ENCODE measurements at regions not wholly inside any gene's neighbourhood (a gene's known extent, or its start where the extent isn't known, plus 50 kb on each side); places are given as distances from the start of the nearest gene placed in this dataset.

DNA sequence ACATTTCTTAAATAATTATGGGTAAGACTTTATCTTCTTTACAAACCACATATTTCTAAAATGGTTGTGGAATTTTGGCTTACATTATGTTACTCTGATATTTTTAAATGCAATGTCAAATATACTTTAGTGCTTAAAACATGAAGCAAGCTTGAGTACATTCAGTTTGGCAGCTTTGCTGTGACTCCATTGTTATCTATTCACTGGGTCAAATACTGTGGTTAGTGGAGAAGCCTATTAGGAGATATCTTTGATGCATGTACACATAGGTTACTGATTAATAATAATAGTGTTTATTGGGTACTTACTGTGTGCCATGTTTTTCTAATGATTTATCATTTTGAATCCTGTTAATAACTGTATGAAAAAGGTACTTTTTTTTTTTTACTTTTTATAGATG, 520.4 kb upstream of the B3GALT2 start:
- no peak overlapping the region for H3K4me3 ChIP-seq
- no peaks in the 10 kb centered on the region for H3K9me3 ChIP-seq
- ATAC-seq (ENCODE audit: insufficient number of reproducible peaks, low FRiP score, low read depth) = no peak
- no peaks in the 10 kb centered on the region for H3K27me3 ChIP-seq (replicated peaks; ENCODE audit: insufficient read depth)
- TF ChIP-seq, protein P1, sequence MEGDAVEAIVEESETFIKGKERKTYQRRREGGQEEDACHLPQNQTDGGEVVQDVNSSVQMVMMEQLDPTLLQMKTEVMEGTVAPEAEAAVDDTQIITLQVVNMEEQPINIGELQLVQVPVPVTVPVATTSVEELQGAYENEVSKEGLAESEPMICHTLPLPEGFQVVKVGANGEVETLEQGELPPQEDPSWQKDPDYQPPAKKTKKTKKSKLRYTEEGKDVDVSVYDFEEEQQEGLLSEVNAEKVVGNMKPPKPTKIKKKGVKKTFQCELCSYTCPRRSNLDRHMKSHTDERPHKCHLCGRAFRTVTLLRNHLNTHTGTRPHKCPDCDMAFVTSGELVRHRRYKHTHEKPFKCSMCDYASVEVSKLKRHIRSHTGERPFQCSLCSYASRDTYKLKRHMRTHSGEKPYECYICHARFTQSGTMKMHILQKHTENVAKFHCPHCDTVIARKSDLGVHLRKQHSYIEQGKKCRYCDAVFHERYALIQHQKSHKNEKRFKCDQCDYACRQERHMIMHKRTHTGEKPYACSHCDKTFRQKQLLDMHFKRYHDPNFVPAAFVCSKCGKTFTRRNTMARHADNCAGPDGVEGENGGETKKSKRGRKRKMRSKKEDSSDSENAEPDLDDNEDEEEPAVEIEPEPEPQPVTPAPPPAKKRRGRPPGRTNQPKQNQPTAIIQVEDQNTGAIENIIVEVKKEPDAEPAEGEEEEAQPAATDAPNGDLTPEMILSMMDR (IDR thresholded peaks at IDR 0.05) = no peak
- H3K27ac ChIP-seq = no peak overlapping the region
- no peaks in the 10 kb centered on the region for H3K36me3 ChIP-seq
- H3K4me1 ChIP-seq (ENCODE audit: control insufficient read depth in 1 of 2, low read depth in 2 of 2) = no peaks in the 10 kb centered on the region
- DNase-seq (ENCODE audit: low spot score) = no peak

DNA sequence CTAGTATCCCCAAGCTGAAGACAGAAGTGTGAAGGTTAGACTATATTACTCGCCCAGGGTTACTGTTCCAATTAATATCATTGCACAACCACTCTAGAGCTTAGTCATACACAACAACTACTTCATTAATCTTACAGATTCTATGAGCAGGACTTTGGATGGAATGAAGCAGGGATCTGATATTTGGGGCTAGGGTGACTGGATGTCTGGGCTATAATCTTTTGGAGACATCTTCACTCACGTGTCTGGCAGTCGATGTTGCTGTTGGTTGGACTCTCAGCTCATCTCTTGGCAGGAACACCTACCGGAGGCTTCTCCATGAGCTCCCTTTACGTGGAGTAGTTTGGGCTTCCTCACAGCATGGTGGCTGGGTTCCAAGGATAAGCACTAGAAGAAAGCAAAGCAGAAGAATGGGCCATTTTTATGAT, 519.2 kb upstream of the B3GALT2 start:
- Histone ChIP-seq H3K36me3 (no peaks in the 10 kb centered on the region), H3K4me3 (no peak overlapping the region), H3K27me3 (replicated peaks; ENCODE audit: insufficient read depth) (no peaks in the 10 kb centered on the region), H3K27ac (no peak overlapping the region), H3K4me1 (ENCODE audit: control insufficient read depth in 1 of 2, low read depth in 2 of 2) (no peaks in the 10 kb centered on the region), H3K9me3 (no peaks in the 10 kb centered on the region)
- TF ChIP-seq, protein P1 (IDR thresholded peaks at IDR 0.05) = no peak
- ATAC-seq (ENCODE audit: insufficient number of reproducible peaks, low FRiP score, low read depth) = no peak
- no peak for DNase-seq (ENCODE audit: low spot score)

DNA sequence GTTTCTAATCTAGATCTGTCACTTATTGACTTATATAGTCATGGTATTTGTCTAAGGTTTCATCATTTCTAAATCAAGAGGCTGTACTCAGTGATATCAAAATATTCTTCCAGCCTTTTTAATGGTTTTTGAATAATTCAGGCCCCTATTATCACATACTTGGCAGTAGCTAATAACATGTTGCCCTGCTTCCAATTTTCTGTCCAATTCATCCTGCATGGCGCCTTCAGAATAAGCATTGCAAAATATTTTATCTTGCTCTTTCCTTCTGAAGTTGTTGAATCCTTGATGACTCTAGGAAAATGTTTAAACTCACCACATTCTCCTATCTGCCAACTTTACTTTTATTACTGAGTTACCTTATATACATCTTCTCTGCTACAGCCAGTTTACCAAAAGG, 517.2 kb upstream of the B3GALT2 start:
- DNase-seq (ENCODE audit: low spot score) (no peak), ATAC-seq (ENCODE audit: insufficient number of reproducible peaks, low FRiP score, low read depth) (no peak)

DNA sequence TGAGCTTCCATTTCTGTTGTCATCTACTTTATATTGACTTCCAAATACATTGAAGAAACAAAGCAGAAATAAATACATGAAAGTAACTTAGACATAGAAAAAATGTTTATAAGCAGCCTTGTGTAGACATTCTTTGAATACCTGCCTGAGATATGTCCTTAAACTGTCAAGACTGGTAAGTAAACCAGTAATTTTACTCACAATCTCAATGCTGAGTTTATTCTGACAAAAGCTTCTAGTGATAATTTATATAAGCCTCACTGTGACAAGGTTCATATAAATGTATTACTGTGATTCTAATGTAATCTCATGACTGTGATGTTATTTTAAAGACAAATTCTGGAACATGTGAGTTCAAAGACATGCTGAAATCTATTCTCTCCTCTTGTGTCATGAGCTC, 516.7 kb upstream of the B3GALT2 start:
- no peak for DNase-seq (ENCODE audit: low spot score)
- Histone ChIP-seq H3K4me1 (ENCODE audit: control insufficient read depth in 1 of 2, low read depth in 2 of 2) (no peaks in the 10 kb centered on the region), H3K27me3 (replicated peaks; ENCODE audit: insufficient read depth) (no peaks in the 10 kb centered on the region), H3K27ac (no peak overlapping the region), H3K4me3 (no peak overlapping the region), H3K9me3 (no peaks in the 10 kb centered on the region), H3K36me3 (no peaks in the 10 kb centered on the region)
- TF ChIP-seq, protein P1 (IDR thresholded peaks at IDR 0.05) = no peak
- no peak for ATAC-seq (ENCODE audit: insufficient number of reproducible peaks, low FRiP score, low read depth)

More for the DNA sequence above, 517.2 kb upstream of the B3GALT2 start:
- Histone ChIP-seq H3K36me3 (no peaks in the 10 kb centered on the region), H3K4me3 (no peak overlapping the region), H3K27me3 (replicated peaks; ENCODE audit: insufficient read depth) (no peaks in the 10 kb centered on the region), H3K27ac (no peak overlapping the region), H3K4me1 (ENCODE audit: control insufficient read depth in 1 of 2, low read depth in 2 of 2) (no peaks in the 10 kb centered on the region), H3K9me3 (no peaks in the 10 kb centered on the region)
- TF ChIP-seq, protein P1 (IDR thresholded peaks at IDR 0.05) = no peak

DNA sequence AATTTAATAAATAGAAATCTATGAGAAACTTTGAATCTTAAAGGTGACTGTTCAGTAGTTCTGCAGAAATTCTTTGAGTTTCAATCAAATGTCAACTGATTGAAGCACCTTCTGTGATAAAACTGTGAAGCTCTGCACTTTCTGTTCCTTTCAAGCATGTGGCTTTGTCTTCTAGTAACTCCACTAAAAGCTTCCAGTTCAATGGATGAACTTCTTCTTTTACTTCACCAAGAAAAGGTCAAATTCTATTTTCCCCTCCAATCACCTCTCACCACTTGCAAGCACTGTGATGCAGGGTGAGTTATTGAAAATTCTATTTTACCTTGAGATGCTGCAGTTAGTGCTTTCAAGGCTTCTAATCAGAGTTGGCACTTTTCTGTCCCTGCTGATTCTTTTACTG, 515.3 kb upstream of the B3GALT2 start:
- Histone ChIP-seq H3K27me3 (replicated peaks; ENCODE audit: insufficient read depth) (no peaks in the 10 kb centered on the region), H3K27ac (no peak overlapping the region), H3K4me1 (ENCODE audit: control insufficient read depth in 1 of 2, low read depth in 2 of 2) (no peaks in the 10 kb centered on the region), H3K9me3 (no peaks in the 10 kb centered on the region), H3K4me3 (no peak overlapping the region), H3K36me3 (no peaks in the 10 kb centered on the region)
- DNase-seq (ENCODE audit: low spot score) (no peak), ATAC-seq (ENCODE audit: insufficient number of reproducible peaks, low FRiP score, low read depth) (no peak)
- TF ChIP-seq, protein P1 (IDR thresholded peaks at IDR 0.05) = no peak
